NCI-H526 (cell line): ENCODE measurements at regions not wholly inside any gene's neighbourhood (a gene's known extent, or its start where the extent isn't known, plus 50 kb on each side); places are given as distances from the start of the nearest gene placed in this dataset.

Experiments
- DNase-seq, 2 experiments: peaks; one replicate each; lab custom pipeline; 2025; lab: John Stamatoyannopoulos, UW

DNA sequence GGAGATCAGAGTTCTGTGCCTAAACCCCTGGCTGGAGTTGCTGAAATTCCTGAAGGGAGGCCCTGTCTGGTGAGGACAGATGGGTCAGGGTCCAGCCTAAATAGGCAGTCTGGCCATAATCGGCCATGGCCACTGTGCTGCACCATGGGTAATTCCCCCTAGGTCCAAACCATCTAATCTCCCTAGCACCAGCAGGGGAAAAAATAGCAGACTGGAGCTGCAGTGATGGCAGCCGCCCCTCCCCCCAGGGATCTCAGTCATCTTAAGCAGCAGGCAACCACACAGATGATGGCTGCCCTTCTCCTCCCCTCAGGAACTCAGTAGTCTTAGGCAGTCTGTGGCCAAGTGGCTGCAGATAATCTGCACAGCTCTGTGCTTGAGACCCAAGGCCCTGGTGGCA is 68.4 kb upstream of the CD96 start:
- DNase-seq = no peak

DNA sequence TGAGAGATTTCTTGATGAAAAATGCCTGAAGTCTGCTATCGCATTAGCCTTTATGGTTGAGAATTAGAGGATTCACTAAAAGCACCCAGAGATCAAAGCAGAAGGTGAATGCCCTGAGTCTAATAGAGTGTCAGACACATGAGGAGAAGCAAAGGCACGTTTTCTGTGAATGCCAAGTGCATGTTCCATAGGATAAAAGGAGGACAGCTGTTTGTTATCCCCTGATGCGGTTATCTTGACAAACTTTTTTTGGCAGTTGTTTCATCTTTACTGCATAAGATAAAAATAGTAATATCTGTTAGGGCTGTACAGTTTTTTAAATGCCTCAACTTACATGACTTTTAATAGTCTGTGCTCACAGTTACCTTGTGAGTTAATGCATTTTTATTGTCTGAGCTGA is 65.3 kb upstream of the CD96 start:
- DNase-seq = no peak

DNA sequence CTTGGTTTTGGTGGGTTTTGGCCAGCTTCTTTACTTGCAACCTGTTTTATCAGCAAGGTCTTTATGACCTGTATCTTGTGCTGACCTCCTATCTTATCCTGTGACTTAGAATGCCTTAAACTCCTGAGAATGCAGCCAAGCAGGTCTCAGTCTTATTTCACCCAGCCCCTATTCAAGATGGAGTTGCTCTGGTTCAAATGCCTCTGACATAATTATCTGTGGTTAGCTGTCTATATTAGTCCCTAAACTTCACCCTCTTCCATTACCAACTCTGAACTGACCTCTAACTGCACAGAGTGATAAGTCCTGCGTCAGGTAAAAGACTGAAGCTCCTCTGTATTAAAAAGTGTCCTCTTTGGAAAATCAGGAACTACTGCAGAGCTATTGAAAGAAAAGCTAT is 61.9 kb upstream of the CD96 start:
- no peak for DNase-seq

DNA sequence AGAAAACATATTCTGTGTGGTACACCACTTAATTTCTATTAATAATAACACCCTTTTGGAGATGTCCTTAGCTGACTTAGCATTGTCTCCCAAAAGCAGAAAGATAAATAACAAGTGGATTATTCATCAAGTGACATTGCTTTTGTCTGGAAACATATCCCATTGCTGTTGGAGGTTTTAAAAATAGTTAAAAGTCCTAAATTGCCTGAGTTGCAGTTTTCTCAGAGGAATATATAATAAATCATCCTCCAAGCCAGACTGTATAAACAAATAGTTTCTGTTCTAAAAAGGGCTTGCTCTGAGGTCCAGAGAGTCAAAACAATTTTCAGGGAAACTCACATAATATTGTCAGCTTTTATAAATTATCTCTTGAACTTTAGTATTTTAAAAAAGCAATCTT is 60.4 kb upstream of the CD96 start:
- no peak for DNase-seq

DNA sequence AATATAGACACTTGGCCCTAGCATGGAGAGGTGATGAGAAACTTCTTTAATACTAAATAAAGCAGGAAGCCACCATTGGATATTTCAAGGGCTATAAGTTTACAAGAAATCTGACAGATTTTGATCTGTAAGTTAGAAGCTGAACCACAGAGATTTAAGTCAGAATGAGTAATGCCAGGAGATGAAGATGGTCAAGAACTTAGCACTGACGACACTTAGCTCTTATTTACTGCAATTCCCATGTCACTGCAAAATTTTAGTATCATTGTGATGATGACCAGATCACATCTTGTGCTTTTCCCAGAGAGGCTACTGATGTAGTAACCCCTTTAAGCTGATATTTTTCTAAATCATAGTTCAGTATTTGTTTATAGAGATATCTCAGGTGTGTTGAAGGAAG is 59.4 kb upstream of the CD96 start:
- no peak for DNase-seq

DNA sequence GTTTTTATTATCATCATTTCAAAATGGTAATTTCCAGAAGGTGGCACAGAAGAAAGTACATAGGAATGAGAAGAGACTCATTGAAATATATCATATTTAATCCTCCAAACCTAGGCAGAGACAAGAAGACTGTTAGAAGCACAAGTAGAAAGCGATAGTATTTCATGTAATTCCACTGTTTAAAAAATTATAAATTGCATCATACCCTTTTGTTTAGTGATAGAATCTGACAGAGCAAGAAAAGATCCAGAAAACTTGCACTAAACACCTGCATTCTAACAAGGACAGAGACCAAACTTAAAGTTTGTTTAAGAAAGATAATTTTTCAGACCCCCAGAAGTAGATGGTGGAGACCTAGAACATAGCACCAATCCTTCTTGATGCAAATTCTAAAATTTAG is 56.9 kb upstream of the CD96 start:
- no peak for DNase-seq
